WTC11 (cell line): ENCODE measurements at regions not wholly inside any gene's neighbourhood (a gene's known extent, or its start where the extent isn't known, plus 50 kb on each side); places are given as distances from the start of the nearest gene placed in this dataset.

Experiments
- ATAC-seq: fragments of 200-7000 bp; cut with Tn5 transposase; 2 replicates; pipeline ENCODE4 v1.10.0; 2021; ENCODE audit warnings: mild to moderate bottlenecking, moderate library complexity
- CTCF ChIA-PET: fragments of 300-600 bp; sonication (Branson Sonifier 250); formaldehyde crosslinking; loops from one replicate; lab custom pipeline; 2021; ENCODE audit warnings: antibody characterized with exemption; lab: Charles Lee
- POLR2A ChIA-PET: fragments of 350-600 bp; sonication (Branson Sonifier 250); formaldehyde crosslinking; loops from one replicate; lab custom pipeline; 2021; ENCODE audit warnings: antibody characterized with exemption; lab: Charles Lee
- DNase-seq: peaks from one replicate; pipeline ENCODE4 v3.0.0; 2021; ENCODE audit warnings: low spot score
- H3K27ac Mint-ChIP-seq: 2 replicates; pipeline ENCODE4 v1.8.0; 2021; ENCODE audit warnings: mixed read lengths
- H3K27me3 Mint-ChIP-seq: 2 replicates; pipeline ENCODE4 v1.8.0; 2021; ENCODE audit warnings: low read depth, mild to moderate bottlenecking, moderate library complexity, mixed read lengths
- H3K36me3 Mint-ChIP-seq: 2 replicates; pipeline ENCODE4 v1.8.0; 2021; ENCODE audit warnings: mixed read lengths
- H3K4me1 Mint-ChIP-seq: 2 replicates; pipeline ENCODE4 v1.8.0; 2022; ENCODE audit warnings: mixed read lengths
- H3K4me3 Mint-ChIP-seq: 2 replicates; pipeline ENCODE4 v1.8.0; 2021; ENCODE audit warnings: mild to moderate bottlenecking, moderate library complexity, mixed read lengths
- H3K9me3 Mint-ChIP-seq: 2 replicates; pipeline ENCODE4 v1.8.0; 2021; ENCODE audit warnings: mixed read lengths
- AFF4 ChIP-seq: sonication (generic); formaldehyde crosslinking; IDR thresholded peaks from 2 replicates; pipeline ENCODE4 v1.8.1; 2023; ENCODE audit warnings: mild to moderate bottlenecking, missing genetic modification reagents, borderline replicate concordance
- ATF1 ChIP-seq: sonication (generic); formaldehyde crosslinking; IDR thresholded peaks from 2 replicates; pipeline ENCODE4 v1.8.1; 2023; ENCODE audit warnings: mild to moderate bottlenecking, moderate library complexity, missing genetic modification reagents
- ATF3 ChIP-seq: sonication (generic); formaldehyde crosslinking; conservative IDR thresholded peaks from 2 replicates; pipeline ENCODE4 v1.8.1; 2022; ENCODE audit warnings: mild to moderate bottlenecking, missing genetic modification reagents
- ATF6 ChIP-seq: sonication (generic); formaldehyde crosslinking; IDR thresholded peaks from 2 replicates; pipeline ENCODE4 v1.8.1; 2023; ENCODE audit warnings: mild to moderate bottlenecking, missing genetic modification reagents
- CBFB ChIP-seq: sonication (generic); formaldehyde crosslinking; IDR thresholded peaks from 2 replicates; pipeline ENCODE4 v1.8.1; 2022; ENCODE audit warnings: mild to moderate bottlenecking, low read depth, missing genetic modification reagents
- CDX4 ChIP-seq: fragments of 250-450 bp; sonication (Bioruptor Pico); IDR thresholded peaks from 2 replicates; pipeline ENCODE4 v1.9.0; 2021; ENCODE audit warnings: moderate library complexity, mild to moderate bottlenecking, inconsistent platforms, borderline replicate concordance
- ESRRA ChIP-seq: sonication (generic); formaldehyde crosslinking; IDR thresholded peaks from 2 replicates; pipeline ENCODE4 v1.8.1; 2022; ENCODE audit warnings: mild to moderate bottlenecking, missing genetic modification reagents, borderline replicate concordance
- ETV6 ChIP-seq: sonication (generic); formaldehyde crosslinking; IDR thresholded peaks from 2 replicates; pipeline ENCODE4 v1.8.1; 2022; ENCODE audit warnings: mild to moderate bottlenecking, missing genetic modification reagents
- FOXK1 ChIP-seq: sonication (generic); formaldehyde crosslinking; IDR thresholded peaks from 2 replicates; pipeline ENCODE4 v1.8.0; 2022; ENCODE audit warnings: mild to moderate bottlenecking, moderate library complexity, missing genetic modification reagents
- GTF2I ChIP-seq: fragments of 250-450 bp; sonication (Bioruptor Pico); conservative IDR thresholded peaks from 2 replicates; pipeline ENCODE4 v1.4.0; 2021; ENCODE audit warnings: mild to moderate bottlenecking
- JUN ChIP-seq: sonication (generic); formaldehyde crosslinking; IDR thresholded peaks from 2 replicates; pipeline ENCODE4 v1.8.0; 2023; ENCODE audit warnings: mild to moderate bottlenecking, missing genetic modification reagents
- MLX ChIP-seq: sonication (generic); formaldehyde crosslinking; IDR thresholded peaks from 2 replicates; pipeline ENCODE4 v1.8.1; 2023; ENCODE audit warnings: mild to moderate bottlenecking, missing genetic modification reagents, moderate library complexity
- PREB ChIP-seq: sonication (generic); formaldehyde crosslinking; IDR thresholded peaks from 2 replicates; pipeline ENCODE4 v1.8.1; 2022; ENCODE audit warnings: mild to moderate bottlenecking, missing genetic modification reagents, moderate library complexity, borderline replicate concordance
- RELA ChIP-seq: sonication (generic); formaldehyde crosslinking; IDR thresholded peaks from 2 replicates; pipeline ENCODE4 v1.8.1; 2022; ENCODE audit warnings: missing genetic modification reagents, mild to moderate bottlenecking, borderline replicate concordance
- SMAD4 ChIP-seq: sonication (generic); formaldehyde crosslinking; IDR thresholded peaks from 2 replicates; pipeline ENCODE4 v1.8.0; 2022; ENCODE audit warnings: mild to moderate bottlenecking, missing genetic modification reagents
- SOX15 ChIP-seq: fragments of 250-450 bp; sonication (Bioruptor Pico); IDR thresholded peaks from 2 replicates; pipeline ENCODE4 v1.9.0; 2021; ENCODE audit warnings: mild to moderate bottlenecking
- STAT6 ChIP-seq: sonication (generic); formaldehyde crosslinking; conservative IDR thresholded peaks from 2 replicates; pipeline ENCODE4 v1.8.1; 2023; ENCODE audit warnings: mild to moderate bottlenecking, low read depth, missing genetic modification reagents, moderate library complexity
- TCF7 ChIP-seq: sonication (generic); formaldehyde crosslinking; IDR thresholded peaks from 2 replicates; pipeline ENCODE4 v1.8.0; 2022; ENCODE audit warnings: mild to moderate bottlenecking, low read depth, missing genetic modification reagents, moderate library complexity
- TP53 ChIP-seq: sonication (generic); formaldehyde crosslinking; IDR thresholded peaks from 2 replicates; pipeline ENCODE4 v1.8.1; 2023; ENCODE audit warnings: mild to moderate bottlenecking, missing genetic modification reagents
- ZNF121 ChIP-seq: sonication (generic); formaldehyde crosslinking; IDR thresholded peaks from 2 replicates; pipeline ENCODE4 v1.8.0; 2023; ENCODE audit warnings: missing genetic modification reagents
- ZNF138 ChIP-seq: sonication (generic); formaldehyde crosslinking; conservative IDR thresholded peaks from 2 replicates; pipeline ENCODE4 v1.8.1; 2022; ENCODE audit warnings: mild to moderate bottlenecking, moderate library complexity, missing genetic modification reagents
- ZNF416 ChIP-seq: fragments of 250-450 bp; sonication (Bioruptor Pico); IDR thresholded peaks from 2 replicates; pipeline ENCODE4 v1.9.0; 2021; ENCODE audit warnings: mild to moderate bottlenecking, inconsistent platforms
- TF ChIP-seq, protein P1 (sequence below): sonication (generic); formaldehyde crosslinking; IDR thresholded peaks from 2 replicates; pipeline ENCODE4 v1.8.0; 2022; ENCODE audit warnings: mild to moderate bottlenecking, missing genetic modification reagents

DNA sequence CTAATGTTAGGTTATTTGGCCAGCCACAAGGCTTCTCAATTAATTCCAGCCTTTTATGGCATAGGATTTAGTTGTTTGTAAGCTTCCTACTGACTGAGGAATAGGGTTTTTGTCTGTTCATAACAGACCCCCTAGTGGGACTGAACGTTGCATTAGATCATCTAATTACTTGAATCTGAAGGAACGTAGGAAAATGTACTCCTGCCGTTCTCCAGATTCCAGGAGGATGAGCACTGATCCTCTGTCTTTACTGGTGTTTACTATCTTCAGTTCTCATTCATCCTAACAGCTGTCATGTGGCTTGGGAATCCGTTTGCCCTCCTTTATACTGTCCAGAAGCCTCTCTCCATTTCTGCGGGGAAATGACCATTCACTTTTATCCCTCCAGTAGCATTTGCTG, 52.7 kb downstream of the RAD54L2 start:
- ATAC-seq = no peak
- Mint-ChIP-seq H3K4me3 (no peak overlapping the region), H3K36me3 (peaks cover 34% of the 10 kb centered on the region), H3K9me3 (no peaks in the 10 kb centered on the region), H3K27ac (no peak overlapping the region), H3K27me3 (no peaks in the 10 kb centered on the region), H3K4me1 (no peaks in the 10 kb centered on the region)
- no peak for DNase-seq
- POLR2A ChIA-PET = interaction anchor here (1.0 kb wide), 1 partner anchor 9 kb away, joined by 4 read pairs; no protein-coding TSS in a partner anchor
- no peak for TF ChIP-seq JUN (CRISPR knock-in tag)
- no peak for TF ChIP-seq GTF2I
- TF ChIP-seq, protein P1, sequence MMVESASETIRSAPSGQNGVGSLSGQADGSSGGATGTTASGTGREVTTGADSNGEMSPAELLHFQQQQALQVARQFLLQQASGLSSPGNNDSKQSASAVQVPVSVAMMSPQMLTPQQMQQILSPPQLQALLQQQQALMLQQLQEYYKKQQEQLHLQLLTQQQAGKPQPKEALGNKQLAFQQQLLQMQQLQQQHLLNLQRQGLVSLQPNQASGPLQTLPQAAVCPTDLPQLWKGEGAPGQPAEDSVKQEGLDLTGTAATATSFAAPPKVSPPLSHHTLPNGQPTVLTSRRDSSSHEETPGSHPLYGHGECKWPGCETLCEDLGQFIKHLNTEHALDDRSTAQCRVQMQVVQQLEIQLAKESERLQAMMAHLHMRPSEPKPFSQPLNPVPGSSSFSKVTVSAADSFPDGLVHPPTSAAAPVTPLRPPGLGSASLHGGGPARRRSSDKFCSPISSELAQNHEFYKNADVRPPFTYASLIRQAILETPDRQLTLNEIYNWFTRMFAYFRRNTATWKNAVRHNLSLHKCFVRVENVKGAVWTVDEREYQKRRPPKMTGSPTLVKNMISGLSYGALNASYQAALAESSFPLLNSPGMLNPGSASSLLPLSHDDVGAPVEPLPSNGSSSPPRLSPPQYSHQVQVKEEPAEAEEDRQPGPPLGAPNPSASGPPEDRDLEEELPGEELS (CRISPR knock-in tag) = no peak
- no peak for TF ChIP-seq ETV6
- TF ChIP-seq ESRRA = no peak
- no peak for TF ChIP-seq CDX4 (CRISPR knock-in tag)
- no peak for TF ChIP-seq ATF3 (CRISPR knock-in tag)
- no peak for TF ChIP-seq TCF7
- TF ChIP-seq RELA (CRISPR knock-in tag) = no peak
- TF ChIP-seq PREB (CRISPR knock-in tag) = no peak
- TF ChIP-seq ATF6 = no peak
- no peak for TF ChIP-seq SOX15
- TF ChIP-seq CBFB (CRISPR knock-in tag) = no peak
- no peak for TF ChIP-seq AFF4 (CRISPR knock-in tag)
- no peak for TF ChIP-seq FOXK1 (CRISPR knock-in tag)
- CTCF ChIA-PET = no interaction called here

GRCh38 chr3:51593697-51594096, 55.2 kb downstream of the RAD54L2 start:
- Mint-ChIP-seq H3K27me3 (no peaks in the 10 kb centered on the region), H3K27ac (no peak overlapping the region), H3K4me1 (no peaks in the 10 kb centered on the region), H3K4me3 (no peak overlapping the region), H3K9me3 (no peaks in the 10 kb centered on the region), H3K36me3 (peaks cover 31% of the 10 kb centered on the region)
- CTCF ChIA-PET = interaction anchor here (1.0 kb wide), 1 partner anchor 125 kb away, joined by 3 read pairs; no protein-coding TSS in a partner anchor
- POLR2A ChIA-PET = no interaction called here
- ATAC-seq (no peak), DNase-seq (no peak)
- TF ChIP-seq JUN (CRISPR knock-in tag) (no peak), GTF2I (no peak), ZNF121 (CRISPR knock-in tag) (no peak), TCF7 (no peak), ZNF416 (CRISPR knock-in tag) (no peak), ZNF138 (CRISPR knock-in tag) (no peak), ATF1 (CRISPR knock-in tag) (no peak), SMAD4 (no peak), MLX (CRISPR knock-in tag) (no peak), STAT6 (CRISPR knock-in tag) (no peak), TP53 (no peak)
